ENCODE measurements at regions not wholly inside any gene's neighbourhood (a gene's known extent, or its start where the extent isn't known, plus 50 kb on each side); places are given as distances from the start of the nearest gene placed in this dataset.
"Not testable (repeated sequence)": the region's sequence is repeated elsewhere in the genome, so short reads cannot be mapped to it uniquely, and the experiment has no call there.

GRCh38 chr7:5121256-5121655 is 68.8 kb upstream of the WIPI2 start:
- DNase-seq; H3K4me3 ChIP-seq; H3K36me3 ChIP-seq; H3K27ac ChIP-seq; H3K9ac ChIP-seq (ENCODE audit: low read depth in 2 of 2, low read length in 2 of 2); H3K27me3 ChIP-seq; H3K9me3 ChIP-seq; H3K4me1 ChIP-seq; intact Hi-C loops (cut with DNase I): not testable (repeated sequence)

- H3K9me3 ChIP-seq; H3K36me3 ChIP-seq; H3K4me1 ChIP-seq; H3K27me3 ChIP-seq; intact Hi-C loops (cut with DNase I); DNase-seq; H3K4me3 ChIP-seq; H3K9ac ChIP-seq (ENCODE audit: low read depth in 2 of 2, low read length in 2 of 2); H3K27ac ChIP-seq: not testable (repeated sequence)
Measured at GRCh38 chr7:5131238-5131637, 58.8 kb upstream of the WIPI2 start.

GRCh38 chr7:5132539-5132938 is 57.5 kb upstream of the WIPI2 start:
- no peaks in the 10 kb centered on the region for H3K36me3 ChIP-seq
- H3K27me3 ChIP-seq, result no peaks in the 10 kb centered on the region
- H3K9ac ChIP-seq (ENCODE audit: low read depth in 2 of 2, low read length in 2 of 2), result no peak overlapping the region
- H3K4me3 ChIP-seq, result no peak overlapping the region
- intact Hi-C loops (cut with DNase I), result no loop called here
- no peak for DNase-seq
- TF ChIP-seq CTCF (IDR thresholded peaks at IDR 0.05), result no peak
- H3K9me3 ChIP-seq, result no peaks in the 10 kb centered on the region
- H3K4me1 ChIP-seq, result no peaks in the 10 kb centered on the region
- H3K27ac ChIP-seq, result no peak overlapping the region

- no peak overlapping the region for H3K4me3 ChIP-seq
- H3K9me3 ChIP-seq, result no peaks in the 10 kb centered on the region
- peak; percentile 42 for DNase-seq
- peak; percentile 17 for TF ChIP-seq CTCF (IDR thresholded peaks at IDR 0.05)
- no peaks in the 10 kb centered on the region for H3K4me1 ChIP-seq
- H3K36me3 ChIP-seq, result no peaks in the 10 kb centered on the region
- no peaks in the 10 kb centered on the region for H3K27me3 ChIP-seq
- intact Hi-C loops (cut with DNase I), result no loop called here
- no peak overlapping the region for H3K27ac ChIP-seq
- H3K9ac ChIP-seq (ENCODE audit: low read depth in 2 of 2, low read length in 2 of 2), result no peak overlapping the region
Measured at GRCh38 chr7:5139998-5140397, 50.0 kb upstream of the WIPI2 start.

Measured in colonic mucosa (tissue), 4 donors.